SK-N-SH treated with all-trans-retinoic acid at 6 μM for 48 hours (cell line): ENCODE measurements at regions not wholly inside any gene's neighbourhood (a gene's known extent, or its start where the extent isn't known, plus 50 kb on each side); places are given as distances from the start of the nearest gene placed in this dataset.
"Not testable (repeated sequence)": the region's sequence is repeated elsewhere in the genome, so short reads cannot be mapped to it uniquely, and the experiment has no call there.

Experiments used
- ATAC-seq: fragments of 200-7000 bp; cut with Tn5 transposase; 3 replicates; pipeline ENCODE4 v1.9.1; 2020; ENCODE audit warnings: mild to moderate bottlenecking, moderate library complexity
- ARNTL ChIP-seq: fragments of 450-650 bp; formaldehyde crosslinking; IDR thresholded peaks from 2 replicates; pipeline ENCODE4 v1.5.0; 2020; ENCODE audit warnings: low read depth, mild to moderate bottlenecking, moderate library complexity, borderline replicate concordance
- CSRNP3 ChIP-seq: fragments of 250-450 bp; sonication (Bioruptor Pico); IDR thresholded peaks from 2 replicates; pipeline ENCODE4 v1.5.1; 2021; ENCODE audit warnings: mild to moderate bottlenecking, moderate library complexity
- ESRRG ChIP-seq: fragments of 250-450 bp; sonication (Bioruptor Pico); IDR thresholded peaks from 2 replicates; pipeline ENCODE4 v1.6.1; 2021; ENCODE audit warnings: mild to moderate bottlenecking
- GLIS3 ChIP-seq: fragments of 250-450 bp; sonication (Bioruptor Pico); IDR thresholded peaks from 2 replicates; pipeline ENCODE4 v1.5.0; 2020; ENCODE audit warnings: mild to moderate bottlenecking, moderate library complexity
- OSR1 ChIP-seq: fragments of 250-450 bp; sonication (Bioruptor Pico); IDR thresholded peaks from 2 replicates; pipeline ENCODE4 v1.8.0; 2022; ENCODE audit warnings: moderate library complexity, mild to moderate bottlenecking, inconsistent platforms
- PATZ1 ChIP-seq: fragments of 250-450 bp; sonication (Bioruptor Pico); IDR thresholded peaks from 2 replicates; pipeline ENCODE4 v1.8.0; 2020; ENCODE audit warnings: mild to moderate bottlenecking, moderate library complexity, borderline replicate concordance
- POU6F1 ChIP-seq: fragments of 250-450 bp; sonication (Bioruptor Pico); IDR thresholded peaks from 2 replicates; pipeline ENCODE4 v1.8.0; 2021; ENCODE audit warnings: low read depth, mild to moderate bottlenecking, moderate library complexity, borderline replicate concordance
- PPARA ChIP-seq: fragments of 250-450 bp; sonication (Bioruptor Pico); IDR thresholded peaks from 2 replicates; pipeline ENCODE4 v1.5.0; 2020; ENCODE audit warnings: mild to moderate bottlenecking, borderline replicate concordance
- TOX ChIP-seq: fragments of 250-450 bp; sonication (Bioruptor Pico); IDR thresholded peaks from 2 replicates; pipeline ENCODE4 v1.8.0; 2021; ENCODE audit warnings: mild to moderate bottlenecking, moderate library complexity, borderline replicate concordance
- TSHZ2 ChIP-seq: fragments of 250-450 bp; sonication (Bioruptor Pico); IDR thresholded peaks from 2 replicates; pipeline ENCODE4 v1.5.0; 2020; ENCODE audit warnings: mild to moderate bottlenecking, moderate library complexity
- ZC3H10 ChIP-seq: fragments of 250-450 bp; sonication (Bioruptor Pico); IDR thresholded peaks from 2 replicates; pipeline ENCODE4 v1.5.1; 2021; ENCODE audit warnings: mild to moderate bottlenecking, moderate library complexity
- ZFP3 ChIP-seq: fragments of 250-450 bp; sonication (Bioruptor Pico); IDR thresholded peaks from 2 replicates; pipeline ENCODE4 v1.5.0; 2020; ENCODE audit warnings: mild to moderate bottlenecking, moderate library complexity
- ZFP30 ChIP-seq: fragments of 450-650 bp; formaldehyde crosslinking; IDR thresholded peaks from 2 replicates; pipeline ENCODE4 v1.5.0; 2022; ENCODE audit warnings: mild to moderate bottlenecking, moderate library complexity
- ZNF565 ChIP-seq: fragments of 450-650 bp; formaldehyde crosslinking; conservative IDR thresholded peaks from 2 replicates; pipeline ENCODE4 v1.5.0; 2020; ENCODE audit warnings: low read depth, mild to moderate bottlenecking, moderate library complexity
- ZNF8 ChIP-seq: fragments of 450-650 bp; formaldehyde crosslinking; IDR thresholded peaks from 2 replicates; pipeline ENCODE4 v1.5.0; 2020; ENCODE audit warnings: mild to moderate bottlenecking, moderate library complexity

- TF ChIP-seq CSRNP3 (CRISPR knock-in tag) (no peak), GLIS3 (no peak), ESRRG (CRISPR knock-in tag) (no peak), ZFP3 (no peak)
- no peak for ATAC-seq
Measured at GRCh38 chr18:38750751-38751150, 1185.2 kb upstream of the CELF4 start.

- no peak for TF ChIP-seq TOX (CRISPR knock-in tag)
- TF ChIP-seq ZFP30 (CRISPR knock-in tag) = no peak
- no peak for TF ChIP-seq PATZ1 (CRISPR knock-in tag)
- no peak for TF ChIP-seq ZC3H10
- TF ChIP-seq ZNF565 (CRISPR knock-in tag) = no peak
- no peak for TF ChIP-seq POU6F1 (CRISPR knock-in tag)
- TF ChIP-seq, all 23 proteins: peak for 0
- no peak for ATAC-seq
Measured at GRCh38 chr18:38747153-38747552, 1181.6 kb upstream of the CELF4 start.

GRCh38 chr18:38720181-38720580 lies 1154.6 kb upstream of the CELF4 start:
- not testable (repeated sequence) for ATAC-seq

- ATAC-seq = no peak
- no peak for TF ChIP-seq GLIS3
Measured at GRCh38 chr18:38718365-38718901, 1152.8 kb upstream of the CELF4 start.

GRCh38 chr18:38709122-38709521 lies 1143.5 kb upstream of the CELF4 start:
- TF ChIP-seq ZNF8 (CRISPR knock-in tag) (no peak), PPARA (CRISPR knock-in tag) (no peak), TOX (CRISPR knock-in tag) (no peak), CSRNP3 (CRISPR knock-in tag) (no peak), ZC3H10 (no peak), PATZ1 (CRISPR knock-in tag) (no peak), POU6F1 (CRISPR knock-in tag) (no peak), ZNF565 (CRISPR knock-in tag) (no peak), ZFP30 (CRISPR knock-in tag) (no peak), GLIS3 (no peak), ARNTL (no peak), TSHZ2 (CRISPR knock-in tag) (no peak), OSR1 (CRISPR knock-in tag) (no peak), ESRRG (CRISPR knock-in tag) (no peak)
- ATAC-seq = no peak
